HCT116 (cell line): ENCODE measurements at regions not wholly inside any gene's neighbourhood (a gene's known extent, or its start where the extent isn't known, plus 50 kb on each side); places are given as distances from the start of the nearest gene placed in this dataset.
A peak's percentile ranks its signal among the peaks of the same experiment; 100 is the strongest.

ENCODE experiments used
- ATAC-seq: fragments of 200-7000 bp; cut with Tn5 transposase; 2 replicates; pipeline ENCODE4 v1.9.1; 2020; ENCODE audit warnings: mild to moderate bottlenecking, moderate library complexity
- BruUV-seq: library from RNA; stranded (reverse); fragments of 400-500 nt; replicated peaks from 2 replicates; lab custom pipeline; 2021; lab: Mats Ljungman, UMichigan
- CTCF ChIA-PET: fragments of 300-600 bp; sonication (Branson Sonifier 250); formaldehyde crosslinking; loops from one replicate; lab custom pipeline; 2021; ENCODE audit warnings: antibody characterized with exemption; lab: Charles Lee
- POLR2A ChIA-PET: fragments of 300-600, 350-600 bp; sonication (Branson Sonifier 250); formaldehyde crosslinking; loops from one replicate; lab custom pipeline; 2021; ENCODE audit warnings: antibody characterized with exemption; lab: Charles Lee
- RAD21 ChIA-PET, 2 experiments: fragments of 300-600 bp; sonication (Branson Sonifier 250); formaldehyde crosslinking; loops; one replicate each; lab custom pipeline; 2023; ENCODE audit warnings: low total read pairs in 2 of 2; ENCODE audit not compliant: uncharacterized antibody in 2 of 2, unreplicated experiment in 2 of 2, low non-redundant PET in 1 of 2; lab: Charles Lee
- DNase-seq: peaks from one replicate; pipeline ENCODE4 v3.0.0-alpha.2; 2010; ENCODE audit warnings: low read depth, low spot score
- H2AFZ ChIP-seq: fragments of 200-600 bp; shearing (Covaris generic), sonication (generic); 2 replicates; pipeline ENCODE4 v1.6.1; 2017; ENCODE audit warnings: low read depth, mixed run types, mixed read lengths, antibody characterized with exemption, low read length; ENCODE audit not compliant: poor library complexity, severe bottlenecking
- H3K27ac ChIP-seq: 2 replicates; pipeline ENCODE4 v1.5.1; 2012; ENCODE audit warnings: low read depth, low read length
- H3K27me3 ChIP-seq: fragments of 200-600 bp; sonication (generic); 2 replicates; pipeline ENCODE4 v1.6.1; 2016; ENCODE audit warnings: mixed run types, low read length, mixed read lengths; ENCODE audit not compliant: insufficient read depth
- H3K36me3 ChIP-seq, 2 experiments: fragments of 200-500 bp in 1 of 2; fragments of 200-600 bp in 1 of 2; sonication (Bioruptor generic) in 1 of 2; sonication (generic) in 1 of 2; 2 replicates each; pipeline versions ENCODE4 v1.5.1 to v1.6.1; 2014 to 2016; ENCODE audit warnings: low read length in 2 of 2, inconsistent platforms in 1 of 2, mixed read lengths in 1 of 2, mixed run types in 1 of 2; ENCODE audit not compliant: insufficient read depth in 2 of 2, control insufficient read depth in 1 of 2
- H3K4me1 ChIP-seq, 2 experiments: fragments of 200-600 bp in 1 of 2; sonication (generic) in 1 of 2; 2 replicates each; pipeline versions ENCODE4 v1.5.1 to v1.6.1; 2012 to 2017; ENCODE audit warnings: low read length in 2 of 2, inconsistent platforms in 1 of 2, mild to moderate bottlenecking in 1 of 2, mixed read lengths in 1 of 2, mixed run types in 1 of 2, moderate library complexity in 1 of 2; ENCODE audit not compliant: insufficient read depth in 2 of 2, control insufficient read depth in 1 of 2
- H3K4me2 ChIP-seq: fragments of 200-600 bp; sonication (generic); 2 replicates; pipeline ENCODE4 v1.6.1; 2017; ENCODE audit warnings: mixed run types, low read length, mixed read lengths
- H3K4me3 ChIP-seq, 2 experiments: fragments of 200-600 bp in 1 of 2; sonication (generic) in 1 of 2; replicated peaks in 1 of 2; 2 replicates each; pipeline ENCODE4 v1.5.1; 2011 to 2016; ENCODE audit warnings: low read length in 2 of 2, control low read depth in 1 of 2, low read depth in 1 of 2, mild to moderate bottlenecking in 1 of 2, mixed read lengths in 1 of 2, mixed run types in 1 of 2
- H3K79me2 ChIP-seq: fragments of 200-600 bp; sonication (generic); 2 replicates; pipeline ENCODE4 v1.6.1; 2017; ENCODE audit warnings: mild to moderate bottlenecking, mixed run types, low read length, moderate library complexity, mixed read lengths; ENCODE audit not compliant: insufficient read depth
- H3K9ac ChIP-seq: fragments of 200-600 bp; sonication (generic); 2 replicates; pipeline ENCODE4 v1.6.1; 2016; ENCODE audit warnings: low read length, mixed read lengths
- H3K9me2 ChIP-seq: fragments of 200-600 bp; sonication (generic), shearing (Covaris generic); 2 replicates; pipeline ENCODE4 v1.6.1; 2017; ENCODE audit warnings: mixed run types, mild to moderate bottlenecking, moderate library complexity; ENCODE audit not compliant: insufficient read depth
- H3K9me3 ChIP-seq, 2 experiments: fragments of 200-500 bp in 1 of 2; fragments of 200-600 bp in 1 of 2; sonication (Bioruptor generic) in 1 of 2; sonication (generic) in 1 of 2; 2 replicates each; pipeline ENCODE4 v1.6.1; 2014 to 2017; ENCODE audit warnings: low read length in 2 of 2, mixed read lengths in 2 of 2, inconsistent platforms in 1 of 2, low read depth in 1 of 2, mild to moderate bottlenecking in 1 of 2, mixed run types in 1 of 2, moderate library complexity in 1 of 2; ENCODE audit not compliant: control insufficient read depth in 1 of 2, insufficient read depth in 1 of 2
- H4K20me1 ChIP-seq: fragments of 200-600 bp; sonication (generic), shearing (Covaris generic); 2 replicates; pipeline ENCODE4 v1.6.1; 2017; ENCODE audit warnings: mixed run types, mild to moderate bottlenecking, moderate library complexity; ENCODE audit not compliant: insufficient read depth
- CTCF ChIP-seq, 3 experiments: fragments of 200-600 bp in 1 of 3; sonication (generic) in 1 of 3; IDR thresholded peaks in 2 of 3; conservative IDR thresholded peaks in 1 of 3; 2 replicates each; pipeline ENCODE4 v1.5.1; 2012 to 2017; ENCODE audit warnings: low read depth in 2 of 3, low read length in 2 of 3, antibody characterized with exemption in 1 of 3, borderline replicate concordance in 1 of 3, control low read depth in 1 of 3, mild to moderate bottlenecking in 1 of 3, mixed read lengths in 1 of 3, mixed run types in 1 of 3, moderate library complexity in 1 of 3; ENCODE audit not compliant: insufficient read depth in 1 of 3
- ELF1 ChIP-seq: IDR thresholded peaks from 2 replicates; pipeline ENCODE4 v1.6.1; 2012; ENCODE audit warnings: low read depth, borderline replicate concordance
- FOSL1 ChIP-seq: IDR thresholded peaks from 2 replicates; pipeline ENCODE4 v1.6.1; 2012; ENCODE audit warnings: low read depth
- JUND ChIP-seq: IDR thresholded peaks from 2 replicates; pipeline ENCODE4 v1.6.1; 2012
- MAX ChIP-seq: IDR thresholded peaks from 2 replicates; pipeline ENCODE4 v1.6.1; 2012
- RAD21 ChIP-seq: IDR thresholded peaks from 2 replicates; pipeline ENCODE4 v1.6.1; 2012; ENCODE audit warnings: low read depth, mild to moderate bottlenecking
- SIN3A ChIP-seq: IDR thresholded peaks from 2 replicates; pipeline ENCODE4 v1.6.1; 2012; ENCODE audit warnings: low read depth
- YY1 ChIP-seq: IDR thresholded peaks from 2 replicates; pipeline ENCODE4 v1.6.1; 2011; ENCODE audit warnings: low read length, low read depth, moderate library complexity, mild to moderate bottlenecking; ENCODE audit not compliant: insufficient replicate concordance; ENCODE audit errors: extremely low read depth
- ZFX ChIP-seq: fragments of 450-650 bp; IDR thresholded peaks from 2 replicates; pipeline ENCODE4 v1.6.1; 2017
- intact Hi-C: fragments of 100-400 bp; cut with micrococcal nuclease; formaldehyde crosslinking; loops from 2 replicates; pipeline ENCODE4 v1.10.0; 2022

- no peaks in the 10 kb centered on the region for H3K9me3 ChIP-seq
- intact Hi-C loops, result loop anchor here (1.0 to 5.0 kb wide), 3 partner anchors 201 to 632 kb away; no protein-coding TSS in a partner anchor
- peak; percentile 39 for DNase-seq
- TF ChIP-seq CTCF (IDR thresholded peaks at IDR 0.05 in 2 of 3, conservative IDR thresholded peaks at IDR 0.05 in 1 of 3; ENCODE audit: borderline replicate concordance in 1 of 3, insufficient read depth in 1 of 3, low read depth in 2 of 3, low read length in 2 of 3) (peak; percentile 72 to 97 (median 96); a peak in 5 of 6 replicates), JUND (no peak), YY1 (peak; percentile 25), MAX (no peak), RAD21 (peak; percentile 90), ZFX (no peak), FOSL1 (no peak), ELF1 (no peak), SIN3A (no peak)
- peak overlapping the region; percentile 96 for H2AFZ ChIP-seq
- H3K4me2 ChIP-seq, result peak overlapping the region; percentile 59
- H3K79me2 ChIP-seq, result no peaks in the 10 kb centered on the region
- ChIA-PET RAD21 (interaction anchor here (0.5 to 1.3 kb wide), 3 partner anchors 17 to 648 kb away, joined by 4 to 5 read pairs (median 4); no protein-coding TSS in a partner anchor), POLR2A (no interaction called here), CTCF (interaction anchor here (0.7 to 4.3 kb wide), 17 partner anchors 9 to 687 kb away, joined by 3 to 19 read pairs (median 5); partner anchors contain the start of gene ATXN1)
- ATAC-seq, result peak; percentile 99
- H4K20me1 ChIP-seq, result no peaks in the 10 kb centered on the region
- peaks cover 2% of the 10 kb centered on the region; the same call in 1 of the 2 replicates for H3K27me3 ChIP-seq
- no TSS peak for BruUV-seq
- H3K4me1 ChIP-seq, result peaks cover 2 to 8% of the 10 kb centered on the region in 2 experiments; a peak in 3 of 4 replicates
- no peak overlapping the region for H3K9ac ChIP-seq
- H3K9me2 ChIP-seq, result no peaks in the 10 kb centered on the region
- H3K36me3 ChIP-seq, result no peaks in the 10 kb centered on the region
- H3K27ac ChIP-seq, result no peak overlapping the region
- H3K4me3 ChIP-seq, result no peak overlapping the region; a peak in 1 of 4 replicates
These were observed 137.0 kb upstream of the STMND1 start for GRCh38 chr6:16964553-16965499.
